ENCODE measurements at regions not wholly inside any gene's neighbourhood (a gene's known extent, or its start where the extent isn't known, plus 50 kb on each side); places are given as distances from the start of the nearest gene placed in this dataset.

DNA sequence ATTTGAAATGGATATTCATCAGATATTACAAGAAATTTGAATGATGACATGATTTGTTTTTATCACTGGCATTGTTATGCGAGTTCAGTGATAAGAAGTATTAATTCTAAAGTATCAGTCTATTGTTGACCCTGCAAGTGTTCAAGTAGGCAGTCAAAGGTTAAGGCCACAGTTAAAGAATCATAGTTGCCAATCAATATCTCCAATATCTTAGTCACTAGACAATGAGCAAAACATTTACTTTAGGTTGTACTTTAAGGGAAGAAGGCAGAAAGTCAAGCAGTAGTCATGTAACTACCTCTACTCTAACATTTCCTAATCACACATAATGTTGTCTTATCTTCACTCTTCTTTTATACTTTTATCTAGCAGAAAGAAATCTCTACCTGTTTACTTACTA, 709.8 kb downstream of the PCDH17 start:
- TF ChIP-seq POLR2A (IDR thresholded peaks at IDR 0.05): no peak
- no peak for TF ChIP-seq EP300 (IDR thresholded peaks at IDR 0.05)

All from upper lobe of left lung (tissue), 4 donors.